ENCODE measurements at regions not wholly inside any gene's neighbourhood (a gene's known extent, or its start where the extent isn't known, plus 50 kb on each side); places are given as distances from the start of the nearest gene placed in this dataset.
"Not testable (repeated sequence)": the region's sequence is repeated elsewhere in the genome, so short reads cannot be mapped to it uniquely, and the experiment has no call there.

GRCh38 chr11:116033931-116034553 is 529.8 kb upstream of the CADM1 start:
- DNase-seq (ENCODE audit: low read depth): no peak
- no peak for TF ChIP-seq CTCF (conservative IDR thresholded peaks at IDR 0.05; ENCODE audit: low read depth, low read length)
- H3K4me3 ChIP-seq (ENCODE audit: low read length): no peak overlapping the region

GRCh38 chr11:116030697-116031331 is 526.6 kb upstream of the CADM1 start:
- no peak for TF ChIP-seq CTCF (conservative IDR thresholded peaks at IDR 0.05; ENCODE audit: low read depth, low read length)
- no peak overlapping the region for H3K4me3 ChIP-seq (ENCODE audit: low read length)
- DNase-seq (ENCODE audit: low read depth): no peak

- not testable (repeated sequence) for H3K4me3 ChIP-seq (ENCODE audit: low read length); DNase-seq (ENCODE audit: low read depth)
These were observed 524.3 kb upstream of the CADM1 start for GRCh38 chr11:116028506-116028905.

- no peak overlapping the region for H3K4me3 ChIP-seq (ENCODE audit: low read length)
- no peak for TF ChIP-seq CTCF (conservative IDR thresholded peaks at IDR 0.05; ENCODE audit: low read depth, low read length)
- DNase-seq (ENCODE audit: low read depth): no peak
These were observed 495.2 kb upstream of the CADM1 start for GRCh38 chr11:115999437-115999836.

- no peak for TF ChIP-seq CTCF (conservative IDR thresholded peaks at IDR 0.05; ENCODE audit: low read depth, low read length)
- no peak overlapping the region for H3K4me3 ChIP-seq (ENCODE audit: low read length)
- no peak for DNase-seq (ENCODE audit: low read depth)
These were observed 492.6 kb upstream of the CADM1 start for GRCh38 chr11:115996808-115997188.

- TF ChIP-seq CTCF (conservative IDR thresholded peaks at IDR 0.05; ENCODE audit: low read depth, low read length): no peak
- DNase-seq (ENCODE audit: low read depth): no peak
- H3K4me3 ChIP-seq (ENCODE audit: low read length): no peak overlapping the region
These were observed 492.1 kb upstream of the CADM1 start for GRCh38 chr11:115996125-115996807.

- DNase-seq (ENCODE audit: low read depth): no peak
- H3K4me3 ChIP-seq (ENCODE audit: low read length): no peak overlapping the region
- TF ChIP-seq CTCF (conservative IDR thresholded peaks at IDR 0.05; ENCODE audit: low read depth, low read length): no peak
These were observed 489.4 kb upstream of the CADM1 start for GRCh38 chr11:115993590-115993989.

Measured in retinal pigment epithelial cell (primary cell).